Peyer's patch (tissue), 4 donors: ENCODE measurements at regions not wholly inside any gene's neighbourhood (a gene's known extent, or its start where the extent isn't known, plus 50 kb on each side); places are given as distances from the start of the nearest gene placed in this dataset.
A peak's percentile ranks its signal among the peaks of the same experiment; 100 is the strongest.
"Not testable (repeated sequence)": the region's sequence is repeated elsewhere in the genome, so short reads cannot be mapped to it uniquely, and the experiment has no call there.

ENCODE experiments used
- DNase-seq, 3 donors: peaks; one replicate each; pipeline ENCODE4 v3.0.0-alpha.2; 2017 to 2019
- H3K27ac ChIP-seq, 4 donors: fragments of 200-600 bp; sonication (generic); one replicate each; pipeline ENCODE4 v1.5.1; 2016 to 2019
- H3K27me3 ChIP-seq, 2 donors: fragments of 200-600 bp; sonication (generic); one replicate each; pipeline ENCODE4 v1.5.1; 2019
- H3K36me3 ChIP-seq, 3 donors: fragments of 200-600 bp; sonication (generic); one replicate each; pipeline ENCODE4 v1.5.1; 2016 to 2019
- H3K4me1 ChIP-seq, 4 donors: fragments of 200-600 bp; sonication (generic); one replicate each; pipeline ENCODE4 v1.5.1; 2016 to 2019
- H3K4me3 ChIP-seq, 4 donors: fragments of 200-600 bp; sonication (generic); 1 replicate in 3 of 4; 2 replicates in 1 of 4; pipeline ENCODE4 v1.5.1; 2016 to 2019; ENCODE audit warnings: mild to moderate bottlenecking in 1 of 4
- H3K9me3 ChIP-seq, 4 donors: fragments of 200-600 bp; sonication (generic); one replicate each; pipeline ENCODE4 v1.5.1; 2016 to 2019; ENCODE audit warnings: mild to moderate bottlenecking in 1 of 4
- CTCF ChIP-seq, 6 experiments: fragments of 450-650 bp in 4 of 6; fragments of 200-600 bp in 2 of 6; sonication (generic) in 1 of 6; IDR thresholded peaks; one replicate each; pipeline ENCODE4 v1.5.1; 2017 to 2019; ENCODE audit warnings: antibody characterized with exemption in 6 of 6, mild to moderate bottlenecking in 3 of 6, moderate library complexity in 1 of 6

- not testable (repeated sequence) for H3K27me3 ChIP-seq, H3K36me3 ChIP-seq, H3K4me3 ChIP-seq, H3K27ac ChIP-seq, H3K4me1 ChIP-seq, H3K9me3 ChIP-seq
- peak; percentile 53 to 86 (median 74) for TF ChIP-seq CTCF (IDR thresholded peaks at IDR 0.05)
- peak; percentile 42 to 84 (median 76) for DNase-seq
These were observed 126.1 kb downstream of the METRNL start for GRCh38 chr17:83205387-83206035.

GRCh38 chr17:83206036-83206394, 126.6 kb downstream of the METRNL start:
- not testable (repeated sequence) for H3K4me1 ChIP-seq, H3K9me3 ChIP-seq, DNase-seq, H3K36me3 ChIP-seq, H3K27me3 ChIP-seq, H3K27ac ChIP-seq, H3K4me3 ChIP-seq

GRCh38 chr17:83206819-83207588, 127.6 kb downstream of the METRNL start:
- not testable (repeated sequence) for H3K27me3 ChIP-seq, H3K4me1 ChIP-seq, H3K9me3 ChIP-seq, H3K27ac ChIP-seq, H3K4me3 ChIP-seq, H3K36me3 ChIP-seq
- peak in 1 of 3 donors; percentile 44 for DNase-seq

- H3K27me3 ChIP-seq, H3K27ac ChIP-seq, H3K4me1 ChIP-seq, H3K36me3 ChIP-seq, H3K4me3 ChIP-seq, H3K9me3 ChIP-seq: not testable (repeated sequence)
- DNase-seq = peak in 2 of 3 donors; percentile 54 to 60
These were observed 167.6 kb downstream of the METRNL start for GRCh38 chr17:83247001-83247400.
